HG03095 (cell line): ENCODE measurements at regions not wholly inside any gene's neighbourhood (a gene's known extent, or its start where the extent isn't known, plus 50 kb on each side); places are given as distances from the start of the nearest gene placed in this dataset.
"Not testable (repeated sequence)": the region's sequence is repeated elsewhere in the genome, so short reads cannot be mapped to it uniquely, and the experiment has no call there.

Experiments used
- ATAC-seq: cut with Tn5 transposase; IDR thresholded peaks from one replicate; pipeline ENCODE4 v1.9.1; 2021; ENCODE audit warnings: moderate library complexity; ENCODE audit not compliant: unreplicated experiment

DNA sequence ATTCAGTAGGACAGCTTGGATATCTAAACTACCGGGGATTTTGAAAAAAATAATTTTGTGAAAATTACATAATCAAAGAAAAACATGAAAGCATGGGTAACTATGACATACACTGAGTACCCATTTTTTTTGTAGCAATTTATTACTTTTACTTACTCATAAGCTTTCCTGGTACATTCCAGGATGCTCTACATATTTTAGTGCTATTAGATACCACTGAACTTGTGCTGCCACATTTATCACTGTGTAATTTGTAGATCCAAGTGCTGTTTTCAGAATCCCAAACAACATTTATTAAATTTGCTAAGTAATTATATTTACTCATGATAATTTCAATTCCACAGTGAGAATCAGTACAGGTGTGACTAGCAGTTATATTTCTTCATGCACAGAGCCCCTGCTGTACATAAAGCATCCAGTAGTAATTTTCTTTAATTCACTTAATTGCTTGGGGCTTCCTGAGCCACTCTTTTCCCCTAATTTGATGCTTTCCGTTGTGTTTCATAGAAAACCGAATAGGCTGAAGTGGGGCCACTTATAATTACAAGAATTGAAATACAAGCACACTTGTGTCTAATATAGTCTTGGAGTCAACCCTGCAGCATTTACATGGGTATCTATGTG lies 2254.4 kb downstream of the ARAP2 start:
- no peak for ATAC-seq

DNA sequence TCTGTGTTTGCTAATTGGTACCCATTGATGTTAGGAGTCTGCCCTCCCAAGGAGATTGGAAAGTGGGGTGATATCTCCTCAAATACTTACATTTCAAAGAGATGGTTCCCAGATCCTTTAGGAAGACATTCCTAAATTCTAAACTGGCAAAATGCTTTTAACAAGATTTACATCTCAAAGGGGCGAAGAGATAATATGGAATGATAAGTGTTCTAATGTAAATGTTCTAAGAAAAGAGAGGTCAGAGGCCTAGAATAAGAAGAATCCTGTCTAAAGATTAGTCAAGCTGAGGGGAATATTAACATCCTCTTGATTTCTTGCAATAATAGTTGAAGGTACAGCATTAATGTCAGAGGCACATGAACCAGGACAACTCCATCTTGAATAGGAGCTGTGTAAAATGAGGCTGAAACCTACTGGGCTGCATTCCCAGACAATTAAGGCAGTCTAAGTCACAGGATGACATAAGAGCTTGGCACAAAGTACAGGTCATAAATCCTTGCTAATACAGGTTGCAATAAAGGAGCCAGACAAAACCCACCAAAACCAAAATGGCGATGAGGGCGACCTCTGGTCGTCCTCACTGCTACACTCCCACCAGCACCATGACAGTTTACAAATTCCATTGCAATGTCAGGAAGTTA lies 2248.1 kb downstream of the ARAP2 start:
- no peak for ATAC-seq

GRCh38 chr4:33998291-33998690 lies 2246.0 kb downstream of the ARAP2 start:
- ATAC-seq, result no peak

- no peak for ATAC-seq
Measured at GRCh38 chr4:34000356-34000755, 2244.0 kb downstream of the ARAP2 start.

GRCh38 chr4:34006540-34006939 lies 2237.8 kb downstream of the ARAP2 start:
- not testable (repeated sequence) for ATAC-seq

DNA sequence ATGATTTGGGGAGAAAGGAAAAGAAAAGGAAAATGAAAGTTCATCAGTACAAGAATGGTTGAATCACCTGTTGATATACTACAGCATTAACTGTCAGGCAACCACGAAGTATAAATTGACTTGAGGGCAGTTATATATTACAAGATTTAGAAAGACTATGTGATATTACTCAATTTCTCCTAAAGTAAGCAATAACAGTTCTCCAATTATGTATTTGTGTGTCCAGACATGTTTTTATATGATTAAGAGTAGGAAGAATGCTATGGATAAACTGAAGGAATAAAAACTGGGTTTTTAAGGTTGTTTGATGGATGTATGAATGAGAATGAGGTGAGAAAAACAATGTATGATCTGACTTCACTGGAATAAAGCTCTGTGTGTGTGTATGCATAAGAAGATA lies 2234.4 kb downstream of the ARAP2 start:
- no peak for ATAC-seq

- no peak for ATAC-seq
Measured at GRCh38 chr4:34010751-34011519, 2233.4 kb downstream of the ARAP2 start.

DNA sequence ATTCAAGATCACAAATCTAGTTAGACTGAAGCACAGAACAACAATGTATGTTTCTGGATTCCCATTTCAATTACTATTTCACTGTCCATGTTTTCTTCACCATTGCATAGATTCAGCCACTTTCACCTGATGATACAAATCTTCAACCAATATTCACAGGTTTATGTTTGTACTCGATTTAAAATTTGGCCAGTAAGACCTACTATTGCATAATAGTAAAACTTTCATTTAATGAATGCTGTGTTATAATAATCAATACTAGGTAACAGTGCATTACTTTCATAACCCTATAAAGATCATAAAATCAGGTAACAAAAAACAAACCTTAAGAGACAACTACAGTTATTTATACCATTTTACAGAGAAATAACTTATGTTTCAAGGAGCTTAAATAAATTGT lies 2209.1 kb downstream of the ARAP2 start:
- ATAC-seq, result no peak

GRCh38 chr4:34037280-34037679 lies 2207.0 kb downstream of the ARAP2 start:
- no peak for ATAC-seq

DNA sequence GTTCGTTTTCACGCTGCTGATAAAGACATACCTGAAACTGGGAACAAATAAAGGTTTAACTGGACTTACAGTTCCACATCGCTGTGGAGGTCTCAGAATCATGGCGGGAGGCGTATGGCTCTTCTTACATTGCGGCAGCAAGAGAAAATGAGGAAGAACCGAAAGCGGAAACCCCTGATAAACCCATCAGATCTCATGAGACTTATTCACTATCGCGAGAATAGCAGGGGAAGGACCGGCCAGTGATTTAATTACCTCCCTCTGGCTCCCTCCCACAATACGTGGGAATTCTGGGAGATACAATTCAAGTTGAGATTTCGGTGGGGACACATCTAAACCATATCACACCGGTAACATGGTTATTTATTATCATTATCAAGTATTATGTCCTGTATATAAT lies 2204.5 kb downstream of the ARAP2 start:
- no peak for ATAC-seq

DNA sequence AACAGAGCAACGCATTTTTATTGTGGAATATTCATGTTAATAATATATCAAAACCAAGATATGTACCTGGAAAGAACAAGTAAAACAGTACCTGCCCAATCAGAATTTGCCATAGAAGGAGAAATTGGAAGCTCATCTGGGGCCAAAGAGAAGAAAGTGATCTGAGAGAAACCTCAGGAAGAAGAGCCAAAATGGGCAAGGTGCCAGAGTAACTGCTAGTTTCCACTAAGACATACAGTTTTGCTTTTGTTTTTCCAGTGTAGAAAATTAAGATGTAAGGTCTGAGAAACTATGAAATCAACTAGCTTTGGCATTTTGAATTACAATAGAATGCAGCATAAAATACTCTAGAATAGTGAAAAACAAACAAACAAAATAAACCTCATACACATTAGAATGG lies 2201.2 kb downstream of the ARAP2 start:
- no peak for ATAC-seq

- no peak for ATAC-seq
Measured at GRCh38 chr4:34046580-34046979, 2197.7 kb downstream of the ARAP2 start.

GRCh38 chr4:34047363-34047762 lies 2197.0 kb downstream of the ARAP2 start:
- ATAC-seq, result no peak

DNA sequence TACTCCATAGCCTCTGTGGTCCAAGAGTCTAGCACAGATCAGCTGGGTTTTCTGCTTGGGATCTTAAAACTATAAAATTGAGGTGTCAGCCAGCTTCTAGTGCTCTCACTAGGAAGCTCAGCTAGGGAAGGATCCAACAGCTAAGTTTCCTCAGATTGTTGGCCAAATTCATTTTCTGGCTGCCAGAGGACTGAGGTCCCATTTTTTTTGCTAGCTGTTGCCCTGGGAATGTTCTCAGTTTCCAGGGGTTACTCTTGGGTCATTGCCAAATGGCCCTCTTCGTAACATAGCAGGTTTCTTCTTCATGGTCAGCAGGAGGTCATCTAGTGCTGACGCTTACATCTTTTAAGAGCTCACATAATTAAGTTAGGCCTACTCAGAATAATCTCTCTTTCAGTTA lies 2178.2 kb downstream of the ARAP2 start:
- ATAC-seq, result no peak

- ATAC-seq, result no peak
Measured at GRCh38 chr4:34091451-34091850, 2152.9 kb downstream of the ARAP2 start.

GRCh38 chr4:34094114-34094513 lies 2150.2 kb downstream of the ARAP2 start:
- no peak for ATAC-seq

- ATAC-seq, result no peak
Measured at GRCh38 chr4:34105311-34105710, 2139.0 kb downstream of the ARAP2 start.

DNA sequence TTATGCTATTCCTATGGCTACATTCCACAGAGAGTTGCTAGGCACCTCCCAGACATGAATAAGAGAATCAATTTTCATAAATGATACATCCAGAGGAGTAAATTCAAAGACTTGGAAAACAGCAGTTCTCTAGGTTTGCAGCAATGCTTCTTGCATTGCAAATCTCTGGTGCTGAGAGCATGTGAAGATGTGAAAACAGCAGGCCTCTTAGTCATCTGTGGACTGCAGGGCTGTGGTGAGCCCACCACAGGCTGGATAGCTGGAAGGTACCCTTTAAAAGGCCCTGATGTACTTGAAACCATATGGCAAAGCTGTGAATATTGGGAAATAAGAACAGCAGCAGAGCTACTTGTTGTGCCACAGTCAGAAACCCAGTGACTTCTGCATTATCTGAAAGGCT lies 2135.9 kb downstream of the ARAP2 start:
- no peak for ATAC-seq

- ATAC-seq, result no peak
Measured at GRCh38 chr4:34112573-34112972, 2131.7 kb downstream of the ARAP2 start.

DNA sequence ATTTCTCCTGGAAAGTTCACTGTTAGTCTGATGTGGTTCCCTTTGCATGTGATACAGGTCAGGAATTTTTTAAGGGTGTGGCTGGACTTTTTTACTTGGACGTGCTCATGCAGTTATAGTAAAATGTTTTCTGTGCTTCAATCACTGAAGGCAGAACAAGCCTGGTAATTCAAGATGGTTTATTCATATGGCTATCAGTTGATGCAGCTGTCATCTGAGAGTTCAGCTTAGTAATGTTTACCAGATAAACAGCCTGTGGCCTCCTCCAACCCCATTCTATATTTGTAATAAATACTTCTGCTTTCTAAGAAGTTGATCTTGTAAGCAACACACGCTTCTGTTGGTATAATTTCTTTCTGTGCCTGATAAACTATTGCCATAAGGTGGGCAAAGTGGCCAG lies 2105.9 kb downstream of the ARAP2 start:
- no peak for ATAC-seq

GRCh38 chr4:34139346-34139745 lies 2105.0 kb downstream of the ARAP2 start:
- no peak for ATAC-seq

DNA sequence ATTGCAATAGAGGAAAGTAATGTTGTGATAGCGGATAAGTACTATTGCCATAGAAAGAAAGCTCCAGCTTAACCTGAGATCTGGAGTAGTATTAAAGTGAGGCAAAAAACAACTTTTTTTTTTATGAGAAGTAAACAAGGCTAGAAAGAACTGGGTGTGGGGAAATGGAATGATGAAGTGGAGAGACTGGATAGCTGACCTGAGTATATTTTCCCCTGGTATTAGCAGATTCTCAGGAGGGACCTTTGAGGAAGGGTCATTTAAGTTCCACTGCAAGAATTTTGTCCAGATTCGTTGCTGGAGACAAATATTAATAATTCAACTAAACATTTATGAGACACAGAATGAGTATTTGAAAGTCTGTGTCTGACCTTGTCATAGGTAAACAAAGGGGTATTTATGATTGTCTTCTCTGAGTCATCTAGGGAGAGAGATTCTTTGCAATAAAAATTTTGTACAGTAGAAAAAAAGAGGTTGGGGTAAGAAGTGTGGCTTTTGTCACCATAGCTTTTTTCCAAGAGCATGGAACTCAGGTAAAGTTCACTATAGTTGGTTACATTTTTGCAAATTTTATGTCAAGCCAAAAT lies 2095.9 kb downstream of the ARAP2 start:
- ATAC-seq, result no peak
